DND-41 (cell line): ENCODE measurements at regions not wholly inside any gene's neighbourhood (a gene's known extent, or its start where the extent isn't known, plus 50 kb on each side); places are given as distances from the start of the nearest gene placed in this dataset.
"Not testable (repeated sequence)": the region's sequence is repeated elsewhere in the genome, so short reads cannot be mapped to it uniquely, and the experiment has no call there.

Experiments
- ATAC-seq: fragments of 200-7000 bp; cut with Tn5 transposase; 3 replicates; pipeline ENCODE4 v1.9.1; 2021; ENCODE audit warnings: low read depth; ENCODE audit not compliant: insufficient read depth
- DNase-seq: peaks from one replicate; pipeline ENCODE4 v3.0.0-alpha.2; 2020
- H2AFZ ChIP-seq: 2 replicates; pipeline ENCODE4 v1.6.0; 2012; ENCODE audit warnings: low read depth, low read length
- H3K27ac ChIP-seq: 2 replicates; pipeline ENCODE4 v1.5.1; 2012; ENCODE audit warnings: low read length, inconsistent platforms
- H3K27me3 ChIP-seq: fragments of 200-600 bp; sonication (generic); 2 replicates; pipeline ENCODE4 v1.6.0; 2012; ENCODE audit warnings: low read length, mild to moderate bottlenecking, inconsistent platforms; ENCODE audit not compliant: insufficient read depth, poor library complexity
- H3K36me3 ChIP-seq: 2 replicates; pipeline ENCODE4 v1.5.1; 2012; ENCODE audit warnings: low read length, inconsistent platforms; ENCODE audit not compliant: insufficient read depth
- H3K4me1 ChIP-seq: 2 replicates; pipeline ENCODE4 v1.5.1; 2012; ENCODE audit warnings: mild to moderate bottlenecking, low read length; ENCODE audit not compliant: insufficient read depth
- H3K4me2 ChIP-seq: 2 replicates; pipeline ENCODE4 v1.6.0; 2012; ENCODE audit warnings: mild to moderate bottlenecking, moderate library complexity, low read length, inconsistent platforms; ENCODE audit not compliant: insufficient read depth
- H3K4me3 ChIP-seq, 2 experiments: fragments of 200-600 bp in 1 of 2; shearing (Covaris generic) in 1 of 2; 2 replicates each; pipeline ENCODE4 v1.5.1; 2012 to 2016; ENCODE audit warnings: inconsistent platforms in 2 of 2, low read length in 2 of 2, mild to moderate bottlenecking in 2 of 2, low read depth in 1 of 2, moderate library complexity in 1 of 2
- H3K79me2 ChIP-seq: 2 replicates; pipeline ENCODE4 v1.6.0; 2012; ENCODE audit warnings: low read length, inconsistent platforms; ENCODE audit not compliant: insufficient read depth
- H3K9ac ChIP-seq: 2 replicates; pipeline ENCODE4 v1.6.0; 2012; ENCODE audit warnings: low read depth, mild to moderate bottlenecking, inconsistent platforms, low read length, moderate library complexity
- H3K9me3 ChIP-seq: 2 replicates; pipeline ENCODE4 v1.5.1; 2012; ENCODE audit warnings: low read length, moderate library complexity, mild to moderate bottlenecking, inconsistent platforms; ENCODE audit not compliant: insufficient read depth, severe bottlenecking
- H4K20me1 ChIP-seq: 2 replicates; pipeline ENCODE4 v1.6.0; 2012; ENCODE audit warnings: low read length; ENCODE audit not compliant: insufficient read depth

DNA sequence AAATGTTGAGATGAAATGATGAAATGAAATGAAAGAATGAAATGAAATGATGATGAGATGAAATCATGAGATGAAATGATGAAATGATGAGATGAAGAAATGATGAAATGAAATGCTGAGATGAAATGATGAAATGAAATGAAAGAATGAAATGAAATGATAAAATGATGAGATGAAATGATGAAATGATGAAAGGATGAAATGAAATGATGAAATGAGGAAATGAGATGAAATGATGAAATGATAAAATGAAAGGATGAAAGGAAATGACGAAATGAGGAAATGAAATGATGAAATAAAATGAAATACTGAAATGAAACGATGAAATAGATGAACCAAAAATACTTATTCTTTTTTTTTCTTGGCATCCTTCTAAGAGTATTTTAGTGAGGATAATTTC, 1349.1 kb downstream of the TP53TG3F start:
- not testable (repeated sequence) for H3K4me1 ChIP-seq, H3K27me3 ChIP-seq, H3K36me3 ChIP-seq, ATAC-seq, H3K9me3 ChIP-seq, H2AFZ ChIP-seq, H3K79me2 ChIP-seq, H3K4me2 ChIP-seq, H3K27ac ChIP-seq, H3K4me3 ChIP-seq, H3K9ac ChIP-seq, DNase-seq, H4K20me1 ChIP-seq
